Activated CD4-positive, alpha-beta T cell treated with anti-CD3 and anti-CD28 coated beads, Interleukin-2, amount 10 ng/mL, durations not matched to agents 24 days and 14 days (primary cell): ENCODE measurements at regions not wholly inside any gene's neighbourhood (a gene's known extent, or its start where the extent isn't known, plus 50 kb on each side); places are given as distances from the start of the nearest gene placed in this dataset.
"Not testable (repeated sequence)": the region's sequence is repeated elsewhere in the genome, so short reads cannot be mapped to it uniquely, and the experiment has no call there.

ENCODE experiments used
- DNase-seq: peaks from one replicate; pipeline ENCODE4 v3.0.0; 2022
- H3K27ac Mint-ChIP-seq: one replicate; pipeline ENCODE4 v1.8.0; 2022; ENCODE audit warnings: mild to moderate bottlenecking, mixed read lengths
- H3K27me3 Mint-ChIP-seq: one replicate; pipeline ENCODE4 v1.8.0; 2022; ENCODE audit warnings: mixed read lengths
- H3K36me3 Mint-ChIP-seq: one replicate; pipeline ENCODE4 v1.8.0; 2022; ENCODE audit warnings: low read depth, mild to moderate bottlenecking, mixed read lengths
- H3K4me1 Mint-ChIP-seq: one replicate; pipeline ENCODE4 v1.8.0; 2021; ENCODE audit warnings: mixed read lengths
- H3K4me3 Mint-ChIP-seq: one replicate; pipeline ENCODE4 v1.8.0; 2022; ENCODE audit warnings: mild to moderate bottlenecking, moderate library complexity, mixed read lengths
- H3K9me3 Mint-ChIP-seq: one replicate; pipeline ENCODE4 v1.8.0; 2021; ENCODE audit warnings: mixed read lengths
- intact Hi-C: fragments of 100-400 bp; cut with micrococcal nuclease; formaldehyde crosslinking; loops from one replicate; pipeline ENCODE4 v1.15.1; 2023

GRCh38 chr18:42339372-42339771 is 384.3 kb downstream of the PIK3C3 start:
- intact Hi-C loops: no loop called here
- H3K27me3 Mint-ChIP-seq: no peaks in the 10 kb centered on the region
- H3K36me3 Mint-ChIP-seq: no peaks in the 10 kb centered on the region
- no peaks in the 10 kb centered on the region for H3K4me1 Mint-ChIP-seq
- no peaks in the 10 kb centered on the region for H3K9me3 Mint-ChIP-seq
- DNase-seq: no peak
- H3K4me3 Mint-ChIP-seq: no peak overlapping the region
- H3K27ac Mint-ChIP-seq: no peak overlapping the region

DNA sequence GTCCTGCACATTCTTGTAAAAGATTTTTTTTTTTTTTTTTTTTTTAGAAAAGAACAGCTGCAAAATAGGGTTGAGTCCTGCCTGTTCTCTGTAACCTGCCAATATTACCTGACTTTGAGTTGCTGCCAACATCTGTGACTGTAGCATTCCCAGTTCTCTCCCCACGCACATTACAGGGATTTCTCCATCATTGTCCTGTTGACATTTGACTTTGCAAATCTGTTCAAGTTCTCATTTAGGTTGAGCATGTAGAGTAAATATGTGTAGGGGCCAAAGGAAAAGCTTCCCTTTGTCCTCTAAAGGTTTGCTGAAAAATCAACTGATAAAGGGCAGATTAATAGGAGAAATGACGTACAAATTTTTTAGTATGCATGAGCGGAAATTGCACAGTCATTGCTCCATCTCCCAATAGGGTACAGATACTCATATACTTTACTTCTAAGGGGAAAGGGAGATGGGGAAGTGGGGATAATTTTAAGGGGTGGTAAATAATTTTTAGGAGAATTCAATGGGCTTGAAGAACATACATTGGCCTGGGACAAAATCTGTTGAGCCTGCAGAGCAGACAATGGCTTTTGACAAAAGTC is 385.5 kb downstream of the PIK3C3 start:
- Mint-ChIP-seq H3K9me3 (no peaks in the 10 kb centered on the region), H3K36me3 (no peaks in the 10 kb centered on the region), H3K27ac (no peak overlapping the region), H3K4me1 (no peaks in the 10 kb centered on the region), H3K4me3 (no peak overlapping the region), H3K27me3 (no peaks in the 10 kb centered on the region)
- intact Hi-C loops: no loop called here
- DNase-seq: no peak

DNA sequence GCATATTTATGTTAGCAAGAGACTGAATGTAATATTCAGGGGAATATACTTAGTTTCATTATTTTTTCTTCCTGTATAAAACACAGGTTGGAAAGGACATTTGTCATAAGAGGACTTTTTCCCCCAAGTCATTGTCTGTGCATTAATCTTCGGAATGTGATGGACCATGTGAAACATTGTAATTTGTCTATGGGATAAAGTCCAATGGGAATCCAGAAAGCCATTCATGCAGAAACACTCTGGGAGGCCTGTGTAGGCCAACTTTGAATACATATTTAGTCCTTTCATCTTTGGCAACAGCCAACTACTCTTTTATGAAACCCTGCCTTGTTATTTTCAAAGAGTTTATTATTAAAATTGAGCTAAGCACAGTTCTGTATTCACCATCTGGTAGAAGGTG is 386.4 kb downstream of the PIK3C3 start:
- H3K4me3 Mint-ChIP-seq: no peak overlapping the region
- H3K9me3 Mint-ChIP-seq: no peaks in the 10 kb centered on the region
- no peaks in the 10 kb centered on the region for H3K4me1 Mint-ChIP-seq
- intact Hi-C loops: no loop called here
- DNase-seq: no peak
- no peaks in the 10 kb centered on the region for H3K27me3 Mint-ChIP-seq
- H3K27ac Mint-ChIP-seq: no peak overlapping the region
- no peaks in the 10 kb centered on the region for H3K36me3 Mint-ChIP-seq

GRCh38 chr18:42348722-42349121 is 393.7 kb downstream of the PIK3C3 start:
- H3K36me3 Mint-ChIP-seq: no peaks in the 10 kb centered on the region
- no peaks in the 10 kb centered on the region for H3K4me1 Mint-ChIP-seq
- no peaks in the 10 kb centered on the region for H3K9me3 Mint-ChIP-seq
- H3K27me3 Mint-ChIP-seq: no peaks in the 10 kb centered on the region
- H3K27ac Mint-ChIP-seq: no peak overlapping the region
- H3K4me3 Mint-ChIP-seq: no peak overlapping the region
- intact Hi-C loops: no loop called here
- no peak for DNase-seq

DNA sequence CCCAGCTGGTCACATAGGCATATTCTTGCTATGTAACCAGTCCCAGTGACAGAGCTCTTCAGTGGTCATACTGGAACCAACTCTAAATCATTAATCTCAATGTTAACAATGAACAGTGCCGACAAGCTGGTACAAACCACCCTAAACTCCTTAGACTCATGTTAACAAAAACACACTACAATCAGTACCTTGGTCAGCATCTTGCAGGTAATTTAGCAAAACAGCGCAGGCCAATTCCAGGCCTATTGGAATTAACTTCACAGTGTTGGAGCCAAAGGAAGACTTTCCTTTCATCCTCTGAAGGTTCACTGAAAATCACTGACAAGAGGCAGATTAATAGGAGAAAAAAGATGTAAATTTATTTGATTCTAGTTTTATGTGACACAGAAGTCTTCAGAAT is 396.4 kb downstream of the PIK3C3 start:
- H3K27me3 Mint-ChIP-seq: no peaks in the 10 kb centered on the region
- no peaks in the 10 kb centered on the region for H3K36me3 Mint-ChIP-seq
- intact Hi-C loops: no loop called here
- H3K27ac Mint-ChIP-seq: no peak overlapping the region
- H3K9me3 Mint-ChIP-seq: no peaks in the 10 kb centered on the region
- no peak overlapping the region for H3K4me3 Mint-ChIP-seq
- no peak for DNase-seq
- H3K4me1 Mint-ChIP-seq: no peaks in the 10 kb centered on the region

DNA sequence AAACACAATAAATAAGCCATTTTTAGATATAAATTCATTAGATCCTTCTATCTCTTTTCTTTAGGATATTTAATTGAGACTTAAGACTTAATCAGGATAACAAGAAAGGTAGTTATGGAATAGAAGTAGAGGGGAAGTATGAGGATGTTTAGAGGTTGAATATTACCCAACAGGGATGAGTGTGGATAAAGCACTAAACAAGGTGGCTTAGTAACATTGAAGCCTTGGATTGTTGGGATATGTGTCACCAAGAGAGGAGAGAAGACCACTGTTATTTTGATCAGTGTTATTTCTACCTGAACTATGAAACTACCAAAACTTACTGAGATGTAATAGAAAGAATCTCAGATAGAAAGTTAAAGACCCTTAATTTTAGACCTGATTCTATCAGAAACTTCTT is 405.7 kb downstream of the PIK3C3 start:
- intact Hi-C loops: no loop called here
- no peaks in the 10 kb centered on the region for H3K4me1 Mint-ChIP-seq
- H3K9me3 Mint-ChIP-seq: no peaks in the 10 kb centered on the region
- DNase-seq: no peak
- no peak overlapping the region for H3K27ac Mint-ChIP-seq
- no peak overlapping the region for H3K4me3 Mint-ChIP-seq
- H3K27me3 Mint-ChIP-seq: no peaks in the 10 kb centered on the region
- no peaks in the 10 kb centered on the region for H3K36me3 Mint-ChIP-seq

DNA sequence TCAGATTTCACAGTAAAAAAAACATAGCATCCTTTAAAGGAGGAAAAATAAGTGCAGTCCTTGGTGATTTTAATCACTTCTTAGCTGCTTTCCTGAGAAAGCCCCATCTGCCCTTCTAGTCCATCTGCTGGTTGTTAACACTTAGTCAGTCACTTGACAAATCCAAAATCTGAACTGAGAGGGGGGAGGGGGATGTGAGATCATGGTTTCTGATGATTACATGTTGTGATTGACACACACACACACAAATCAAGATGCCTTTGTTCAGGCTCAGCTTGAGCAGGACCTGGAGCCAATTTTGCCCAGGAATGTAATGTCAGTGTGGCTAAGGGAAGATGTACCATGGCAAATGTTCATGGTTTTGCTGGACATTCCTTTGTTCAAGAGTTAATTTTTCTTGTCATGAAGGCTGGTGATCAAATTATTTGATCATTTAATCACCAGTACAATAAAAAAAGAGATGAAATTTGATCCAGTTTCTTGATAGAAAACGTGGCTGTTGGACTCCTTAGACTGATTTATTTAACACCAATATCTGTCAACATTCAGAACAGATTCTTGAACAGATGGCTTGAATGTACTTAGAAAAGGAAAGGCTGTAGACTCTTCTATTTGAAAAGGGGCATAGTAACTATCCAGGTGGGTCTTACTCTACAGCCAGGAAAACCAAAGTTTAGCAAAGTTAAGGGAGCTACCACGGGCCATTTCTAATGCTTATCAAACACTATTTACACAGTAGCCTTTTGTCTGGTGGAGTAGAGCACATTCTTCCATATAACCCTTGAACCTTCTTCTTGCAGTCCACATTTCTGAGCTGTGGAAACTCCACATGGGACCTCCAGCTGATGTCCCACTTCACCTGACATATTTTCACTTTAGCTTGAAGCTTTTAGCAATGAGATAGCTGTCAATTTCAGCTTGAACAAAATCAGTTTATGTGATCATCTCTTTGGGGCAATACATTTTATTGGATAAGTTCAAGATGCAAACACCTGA is 408.7 kb downstream of the PIK3C3 start:
- no peaks in the 10 kb centered on the region for H3K9me3 Mint-ChIP-seq
- intact Hi-C loops: no loop called here
- no peak overlapping the region for H3K4me3 Mint-ChIP-seq
- H3K27me3 Mint-ChIP-seq: no peaks in the 10 kb centered on the region
- H3K36me3 Mint-ChIP-seq: no peaks in the 10 kb centered on the region
- no peaks in the 10 kb centered on the region for H3K4me1 Mint-ChIP-seq
- H3K27ac Mint-ChIP-seq: no peak overlapping the region
- DNase-seq: no peak

DNA sequence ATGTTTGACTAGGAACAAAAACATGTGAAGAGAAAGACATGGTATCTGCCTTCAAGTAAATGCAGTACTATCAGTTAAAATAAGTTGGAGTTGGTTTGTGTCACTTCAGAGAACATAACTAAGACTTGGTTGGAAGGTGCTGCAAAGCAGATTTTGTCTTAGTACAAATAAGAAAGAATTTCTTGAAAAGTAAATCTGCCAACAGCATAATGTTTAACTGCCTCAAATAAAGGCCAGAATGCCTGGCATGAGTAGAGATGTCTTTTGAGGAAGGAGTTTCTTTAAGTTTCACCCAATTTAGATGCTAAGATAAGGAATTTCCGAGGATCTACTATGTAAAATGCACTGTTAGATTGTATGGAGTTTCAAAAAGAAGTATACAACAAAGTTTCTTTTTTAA is 409.7 kb downstream of the PIK3C3 start:
- Mint-ChIP-seq H3K36me3 (no peaks in the 10 kb centered on the region), H3K27me3 (no peaks in the 10 kb centered on the region), H3K4me1 (no peaks in the 10 kb centered on the region), H3K9me3 (no peaks in the 10 kb centered on the region), H3K27ac (no peak overlapping the region), H3K4me3 (no peak overlapping the region)
- DNase-seq: no peak
- intact Hi-C loops: no loop called here

- Mint-ChIP-seq H3K4me3 (no peak overlapping the region), H3K4me1 (no peaks in the 10 kb centered on the region), H3K27ac (no peak overlapping the region), H3K9me3 (no peaks in the 10 kb centered on the region), H3K27me3 (no peaks in the 10 kb centered on the region), H3K36me3 (no peaks in the 10 kb centered on the region)
- DNase-seq: no peak
- intact Hi-C loops: no loop called here
Observed at GRCh38 chr18:42365591-42365990, 410.6 kb downstream of the PIK3C3 start.

DNA sequence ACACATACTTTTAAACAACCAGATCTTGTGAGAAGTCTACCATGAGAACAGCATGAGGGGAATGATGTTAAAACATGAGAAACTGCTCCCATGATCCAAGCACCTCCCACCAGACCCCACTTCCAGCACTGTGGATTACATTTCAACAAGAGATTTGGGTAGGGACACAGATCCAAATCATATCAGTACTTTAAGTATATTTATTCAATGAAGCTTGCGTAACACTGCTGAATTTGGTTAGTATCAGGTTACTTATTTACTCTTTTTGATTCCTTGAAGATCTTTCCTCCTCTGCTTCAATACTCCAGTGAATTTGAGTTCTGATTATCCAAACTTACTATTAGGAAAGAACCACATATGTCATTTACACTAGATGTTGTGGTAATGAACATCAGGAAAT is 418.6 kb downstream of the PIK3C3 start:
- Mint-ChIP-seq H3K27ac (no peak overlapping the region), H3K9me3 (no peaks in the 10 kb centered on the region), H3K4me3 (no peak overlapping the region), H3K4me1 (no peaks in the 10 kb centered on the region), H3K27me3 (no peaks in the 10 kb centered on the region), H3K36me3 (no peaks in the 10 kb centered on the region)
- intact Hi-C loops: no loop called here
- DNase-seq: no peak

DNA sequence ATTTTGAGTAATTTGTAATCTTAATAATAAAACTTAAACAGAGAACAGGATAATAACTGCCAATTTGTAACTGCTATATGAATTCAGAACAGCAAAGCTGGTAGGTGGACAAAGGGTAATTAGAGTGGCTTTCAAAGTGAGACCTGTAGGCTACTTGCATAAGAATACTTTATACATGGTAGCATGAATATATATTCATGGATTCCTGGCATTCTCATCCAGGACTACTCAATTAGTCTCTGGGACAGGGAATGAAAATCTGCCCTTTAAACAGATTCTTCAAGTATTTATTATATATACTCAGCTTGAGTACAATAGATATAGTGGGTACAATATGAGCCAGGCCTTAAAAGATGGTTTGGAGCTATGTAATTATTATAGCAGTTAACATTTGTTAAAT is 419.9 kb downstream of the PIK3C3 start:
- Mint-ChIP-seq H3K36me3 (no peaks in the 10 kb centered on the region), H3K27me3 (no peaks in the 10 kb centered on the region), H3K4me1 (no peaks in the 10 kb centered on the region), H3K27ac (no peak overlapping the region), H3K4me3 (no peak overlapping the region), H3K9me3 (no peaks in the 10 kb centered on the region)
- intact Hi-C loops: no loop called here
- no peak for DNase-seq

DNA sequence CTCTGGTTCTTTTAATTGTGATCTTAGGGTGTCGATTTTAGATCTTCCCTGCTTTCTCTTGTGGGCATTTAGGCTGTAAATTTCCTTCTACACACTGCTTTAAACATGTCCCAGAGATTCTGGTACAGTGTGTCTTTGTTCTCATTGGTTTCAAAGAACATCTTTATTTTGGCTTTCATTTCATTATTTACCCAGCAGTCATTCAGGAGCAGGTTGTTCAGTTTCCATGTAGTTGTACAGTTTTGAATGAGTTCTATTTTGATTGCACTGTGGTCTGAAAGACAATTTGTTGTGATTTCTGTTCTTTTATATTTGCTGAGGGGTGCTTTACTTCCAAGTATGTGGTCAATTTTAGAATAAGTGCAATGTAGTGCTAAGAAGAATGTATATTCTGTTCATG is 423.8 kb downstream of the PIK3C3 start:
- not testable (repeated sequence) for H3K4me1 Mint-ChIP-seq

GRCh38 chr18:42381236-42381635 is 426.2 kb downstream of the PIK3C3 start:
- H3K27ac Mint-ChIP-seq, H3K27me3 Mint-ChIP-seq, DNase-seq, H3K9me3 Mint-ChIP-seq, H3K36me3 Mint-ChIP-seq, intact Hi-C loops, H3K4me1 Mint-ChIP-seq, H3K4me3 Mint-ChIP-seq: not testable (repeated sequence)

More for the DNA sequence above, 423.8 kb downstream of the PIK3C3 start:
- DNase-seq, H3K9me3 Mint-ChIP-seq, H3K36me3 Mint-ChIP-seq, H3K27ac Mint-ChIP-seq, H3K27me3 Mint-ChIP-seq, intact Hi-C loops, H3K4me3 Mint-ChIP-seq: not testable (repeated sequence)

DNA sequence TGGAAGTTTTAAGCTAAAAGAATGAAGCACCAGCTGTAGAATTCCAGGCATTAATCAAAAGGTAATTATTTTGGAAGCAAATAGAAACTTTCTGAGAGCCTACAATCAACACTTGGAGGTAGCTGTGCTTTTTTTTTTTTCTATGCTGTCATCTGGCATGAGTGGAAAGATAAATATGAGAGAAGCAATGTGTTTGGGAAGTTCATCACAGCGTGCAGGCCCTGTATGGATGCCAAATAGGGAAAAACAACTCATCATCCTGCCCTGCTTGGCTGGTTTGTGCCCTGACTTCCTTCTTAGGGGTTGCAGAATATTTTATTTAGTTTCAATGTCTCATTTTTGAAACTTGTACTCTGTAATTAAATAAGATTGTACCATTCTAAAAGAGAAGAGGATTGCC is 437.4 kb downstream of the PIK3C3 start:
- DNase-seq: no peak
- H3K9me3 Mint-ChIP-seq: no peaks in the 10 kb centered on the region
- no peaks in the 10 kb centered on the region for H3K36me3 Mint-ChIP-seq
- intact Hi-C loops: no loop called here
- H3K4me1 Mint-ChIP-seq: no peaks in the 10 kb centered on the region
- H3K27me3 Mint-ChIP-seq: no peaks in the 10 kb centered on the region
- H3K4me3 Mint-ChIP-seq: no peak overlapping the region
- no peak overlapping the region for H3K27ac Mint-ChIP-seq
